H1 (cell line): ENCODE measurements at regions not wholly inside any gene's neighbourhood (a gene's known extent, or its start where the extent isn't known, plus 50 kb on each side); places are given as distances from the start of the nearest gene placed in this dataset.

Experiments
- POU5F1 ChIP-seq: IDR thresholded peaks from 2 replicates; pipeline ENCODE4 v1.6.1; 2011; ENCODE audit warnings: low read depth, mild to moderate bottlenecking, low read length, moderate library complexity
- TEAD4 ChIP-seq: IDR thresholded peaks from 2 replicates; pipeline ENCODE4 v1.6.1; 2012; ENCODE audit warnings: low read depth, low read length, inconsistent platforms, mixed read lengths
- TF ChIP-seq, protein P1 (sequence below): IDR thresholded peaks from 2 replicates; pipeline ENCODE4 v1.6.1; 2011; ENCODE audit warnings: low read length, improper control_type of control experiment
- TF ChIP-seq, protein P2 (sequence below), 3 experiments: IDR thresholded peaks; 1 replicate in 2 of 3; 2 replicates in 1 of 3; pipeline versions ENCODE4 v1.5.1 to v1.6.1; 2011; ENCODE audit warnings: low read length in 3 of 3, mild to moderate bottlenecking in 3 of 3, inconsistent platforms in 2 of 3, low read depth in 1 of 3, moderate library complexity in 1 of 3; ENCODE audit not compliant: insufficient read depth in 1 of 3; ENCODE audit errors: control extremely low read depth in 1 of 3

DNA sequence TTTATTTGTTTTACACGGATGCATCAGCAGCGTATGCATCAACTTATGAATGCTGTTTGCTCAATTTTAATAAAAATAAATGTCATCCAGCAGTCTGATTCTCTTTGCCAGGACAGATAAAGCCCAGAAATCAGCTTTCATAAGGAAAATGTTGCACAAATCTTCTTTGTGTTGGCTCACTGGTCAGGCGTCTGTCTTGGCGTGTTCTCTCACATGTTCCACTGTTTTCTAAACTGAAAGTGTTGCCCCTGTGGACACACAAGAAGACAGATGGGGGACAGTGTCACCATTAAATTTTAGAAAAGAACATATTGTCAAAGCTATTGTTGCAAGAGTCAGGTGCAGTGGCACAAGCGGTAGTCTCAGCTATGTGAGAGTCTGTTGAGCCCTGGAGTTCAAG lies 316.2 kb downstream of the CENPC start (continued):
- TF ChIP-seq, protein P1, sequence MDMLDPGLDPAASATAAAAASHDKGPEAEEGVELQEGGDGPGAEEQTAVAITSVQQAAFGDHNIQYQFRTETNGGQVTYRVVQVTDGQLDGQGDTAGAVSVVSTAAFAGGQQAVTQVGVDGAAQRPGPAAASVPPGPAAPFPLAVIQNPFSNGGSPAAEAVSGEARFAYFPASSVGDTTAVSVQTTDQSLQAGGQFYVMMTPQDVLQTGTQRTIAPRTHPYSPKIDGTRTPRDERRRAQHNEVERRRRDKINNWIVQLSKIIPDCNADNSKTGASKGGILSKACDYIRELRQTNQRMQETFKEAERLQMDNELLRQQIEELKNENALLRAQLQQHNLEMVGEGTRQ = no peak
- TF ChIP-seq, protein P2, sequence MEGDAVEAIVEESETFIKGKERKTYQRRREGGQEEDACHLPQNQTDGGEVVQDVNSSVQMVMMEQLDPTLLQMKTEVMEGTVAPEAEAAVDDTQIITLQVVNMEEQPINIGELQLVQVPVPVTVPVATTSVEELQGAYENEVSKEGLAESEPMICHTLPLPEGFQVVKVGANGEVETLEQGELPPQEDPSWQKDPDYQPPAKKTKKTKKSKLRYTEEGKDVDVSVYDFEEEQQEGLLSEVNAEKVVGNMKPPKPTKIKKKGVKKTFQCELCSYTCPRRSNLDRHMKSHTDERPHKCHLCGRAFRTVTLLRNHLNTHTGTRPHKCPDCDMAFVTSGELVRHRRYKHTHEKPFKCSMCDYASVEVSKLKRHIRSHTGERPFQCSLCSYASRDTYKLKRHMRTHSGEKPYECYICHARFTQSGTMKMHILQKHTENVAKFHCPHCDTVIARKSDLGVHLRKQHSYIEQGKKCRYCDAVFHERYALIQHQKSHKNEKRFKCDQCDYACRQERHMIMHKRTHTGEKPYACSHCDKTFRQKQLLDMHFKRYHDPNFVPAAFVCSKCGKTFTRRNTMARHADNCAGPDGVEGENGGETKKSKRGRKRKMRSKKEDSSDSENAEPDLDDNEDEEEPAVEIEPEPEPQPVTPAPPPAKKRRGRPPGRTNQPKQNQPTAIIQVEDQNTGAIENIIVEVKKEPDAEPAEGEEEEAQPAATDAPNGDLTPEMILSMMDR (IDR thresholded peaks at IDR 0.05; ENCODE audit: control extremely low read depth in 1 of 3, insufficient read depth in 1 of 3, low read depth in 1 of 3, low read length in 3 of 3) = no peak
- no peak for TF ChIP-seq TEAD4
- no peak for TF ChIP-seq POU5F1
